Left lobe of liver (tissue), 2 donors: ENCODE measurements at regions not wholly inside any gene's neighbourhood (a gene's known extent, or its start where the extent isn't known, plus 50 kb on each side); places are given as distances from the start of the nearest gene placed in this dataset.
"Not testable (repeated sequence)": the region's sequence is repeated elsewhere in the genome, so short reads cannot be mapped to it uniquely, and the experiment has no call there.

Source experiments
- ATAC-seq: fragments of 200-7000 bp; cut with Tn5 transposase; one replicate; pipeline ENCODE4 v1.9.1; 2020; ENCODE audit warnings: mild to moderate bottlenecking, moderate library complexity
- DNase-seq: peaks from one replicate; pipeline ENCODE4 v3.0.0-alpha.2; 2020; ENCODE audit warnings: low spot score
- donor health status: DM: no; HTN: no; CAD: no; lungs with moderate emphysema.
- donor health status: DM: no; HTN: yes; CAD: no.

DNA sequence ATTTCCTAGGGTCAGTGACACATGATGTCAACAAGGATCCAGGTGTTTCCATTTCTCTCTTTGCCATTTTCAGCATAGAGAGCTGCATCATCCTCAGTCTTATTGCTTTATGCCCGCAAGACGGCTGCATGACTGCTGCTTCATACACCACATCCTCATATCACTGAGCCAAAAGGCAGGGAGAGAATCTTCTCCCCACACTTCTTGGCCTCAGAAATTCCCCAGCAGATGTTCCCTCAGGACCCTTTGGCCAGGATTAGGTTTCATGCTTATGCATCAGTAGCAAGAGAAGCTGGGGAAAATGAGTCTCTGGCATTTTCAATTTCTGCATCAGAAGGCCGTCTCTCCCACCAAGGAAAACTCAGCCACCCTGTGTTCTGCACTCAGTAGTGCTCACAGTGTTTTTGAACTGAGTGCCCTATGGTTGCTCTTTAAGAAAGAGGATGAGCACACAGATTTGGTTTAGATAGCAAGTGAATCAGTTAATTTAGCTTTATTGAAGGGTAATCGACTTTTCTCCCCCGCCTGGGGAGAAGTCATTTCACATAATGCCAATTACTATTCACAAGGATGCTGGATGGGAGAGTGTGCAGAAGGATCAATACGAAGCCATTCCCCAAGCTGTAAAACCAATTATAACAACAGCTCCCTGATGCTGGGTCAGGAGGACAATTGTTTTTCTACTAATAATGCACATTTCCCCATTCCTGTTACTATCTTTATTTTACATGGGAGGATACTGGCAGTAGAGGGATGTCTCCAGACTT, 360.2 kb downstream of the HHIPL2 start:
- no peak for ATAC-seq
- DNase-seq = no peak

DNA sequence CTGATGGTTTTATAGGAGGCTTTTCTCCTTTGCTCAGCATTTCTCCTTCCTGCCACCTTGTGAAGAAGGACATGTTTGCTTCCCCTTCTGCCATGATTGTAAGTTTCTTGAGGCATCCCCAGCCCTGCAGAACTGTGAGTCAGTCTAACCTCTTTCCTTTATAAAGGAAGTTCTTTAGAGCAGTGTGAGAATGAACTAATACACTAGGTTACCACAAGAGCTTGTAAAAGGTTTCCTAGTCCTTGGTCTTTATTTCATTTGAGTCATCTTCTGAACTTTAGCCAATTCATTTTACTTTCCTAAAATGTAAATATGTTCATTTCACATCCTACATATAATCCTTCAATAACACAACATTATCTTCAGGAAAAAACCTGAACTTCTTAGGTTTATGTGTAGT, 365.3 kb downstream of the HHIPL2 start:
- ATAC-seq (no peak), DNase-seq (no peak)

DNA sequence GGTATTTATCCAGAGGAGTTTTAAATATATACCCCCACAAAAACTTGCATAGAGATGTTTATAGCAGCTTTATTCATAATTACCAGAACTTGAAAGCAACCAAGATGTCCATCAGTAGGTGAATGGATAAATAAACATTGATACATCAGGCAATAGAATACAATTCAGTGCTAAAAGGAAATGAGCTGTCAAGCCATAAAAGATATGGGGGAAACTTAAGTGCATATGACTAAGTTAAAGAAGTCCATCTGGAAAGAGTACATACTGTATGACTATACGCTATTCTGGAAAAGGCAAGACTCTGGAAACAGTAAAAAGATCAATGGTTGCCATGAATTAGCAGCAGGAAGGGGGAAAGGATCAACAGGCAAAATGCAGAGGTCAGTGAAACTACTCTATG, 366.7 kb downstream of the HHIPL2 start:
- ATAC-seq (no peak), DNase-seq (no peak)

DNA sequence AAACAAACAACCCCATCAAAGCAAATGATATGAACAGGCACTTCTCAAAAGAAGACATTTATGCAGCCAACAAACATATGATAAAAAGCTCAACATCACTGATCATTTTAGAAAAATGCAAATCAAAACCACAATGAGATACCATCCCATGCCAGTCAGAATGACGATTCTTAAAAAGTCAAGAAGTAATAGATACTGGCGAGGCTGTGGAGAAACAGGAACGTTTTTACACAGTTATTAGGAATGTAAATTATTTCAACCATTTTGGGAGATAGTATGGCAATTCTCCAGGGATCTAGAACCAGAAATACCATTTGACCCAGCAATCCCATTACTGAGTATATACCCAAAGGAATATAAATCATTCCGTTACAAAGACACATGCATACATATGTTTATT, 370.4 kb downstream of the HHIPL2 start:
- not testable (repeated sequence) for ATAC-seq, DNase-seq

DNA sequence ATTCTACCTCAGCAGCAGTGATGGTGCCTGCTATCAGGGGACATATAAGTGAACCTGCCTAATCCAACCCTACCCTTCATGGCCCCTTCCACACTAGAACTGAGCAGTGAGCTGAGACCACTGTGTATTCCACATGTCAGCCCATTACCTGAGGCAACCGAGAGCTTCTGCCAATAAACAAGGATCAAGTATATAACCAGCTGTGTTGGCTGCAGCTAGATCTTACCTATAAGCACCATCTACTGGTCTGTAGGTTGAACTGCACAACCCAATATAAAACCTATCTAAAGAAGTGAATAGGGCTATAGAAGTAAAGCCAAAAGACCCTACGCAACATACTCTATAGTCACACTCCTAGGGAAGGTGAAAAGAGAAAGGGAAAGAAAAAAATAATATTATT, 376.9 kb downstream of the HHIPL2 start:
- ATAC-seq (peak; percentile 96), DNase-seq (no peak)

DNA sequence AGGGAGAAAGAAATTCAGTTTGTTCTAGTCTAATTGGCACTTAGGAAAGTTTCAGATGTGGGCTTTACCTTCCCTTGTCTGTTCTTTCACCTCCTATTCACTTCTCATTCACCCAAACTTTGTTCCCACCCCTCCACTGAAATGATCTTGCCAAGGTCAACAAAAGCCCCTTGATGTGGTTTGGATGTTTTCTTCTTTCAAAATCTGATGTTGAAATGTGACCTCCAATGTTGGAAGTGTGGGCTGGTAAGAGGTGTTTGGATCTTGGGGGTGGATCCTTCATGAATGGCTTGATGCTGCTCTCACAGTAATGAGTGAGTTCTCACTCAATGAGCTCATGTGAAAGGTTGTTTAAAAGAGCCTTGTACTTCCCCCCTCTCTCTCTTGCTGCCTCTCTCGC, 379.3 kb downstream of the HHIPL2 start:
- DNase-seq (no peak), ATAC-seq (no peak)

DNA sequence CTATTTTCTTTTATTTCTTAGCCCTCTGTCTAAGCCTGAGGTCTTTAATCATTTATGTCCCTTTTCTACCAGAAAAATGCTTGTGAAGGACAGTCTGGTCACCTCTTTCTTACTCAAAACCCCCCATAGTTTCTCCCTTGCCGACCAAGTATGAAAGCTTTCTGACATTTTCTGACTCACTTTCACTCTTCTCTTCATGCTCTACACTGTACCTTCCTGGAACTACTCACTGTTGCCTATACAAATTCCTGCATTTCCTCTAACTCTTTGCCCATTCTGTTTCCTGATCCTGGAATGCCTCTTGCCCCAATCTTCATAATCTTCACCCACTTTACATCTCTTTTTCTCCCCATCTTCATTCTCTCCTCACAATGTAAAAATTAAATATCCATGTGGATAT, 380.0 kb downstream of the HHIPL2 start:
- no peak for DNase-seq

DNA sequence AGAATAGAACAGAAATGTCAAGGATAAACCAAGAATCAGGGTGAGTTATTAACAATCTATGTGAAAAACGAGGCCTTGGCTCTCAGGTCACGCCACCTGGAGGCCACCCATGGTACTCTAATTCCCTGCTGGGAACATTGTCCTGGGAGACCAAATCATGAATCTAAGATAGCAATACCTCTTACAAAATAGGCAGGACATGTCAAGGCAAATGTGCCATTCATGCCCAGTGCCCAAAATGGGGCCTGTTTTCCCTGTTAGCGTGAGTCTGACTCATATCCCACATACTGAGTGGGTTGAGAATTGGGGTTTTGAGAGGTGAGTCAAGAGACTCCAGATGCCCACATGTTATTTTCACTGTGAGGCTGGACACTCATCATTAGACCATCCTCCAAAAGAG, 380.8 kb downstream of the HHIPL2 start:
- DNase-seq (peak; percentile 55), ATAC-seq (peak; percentile 82)

More for the DNA sequence above, 380.0 kb downstream of the HHIPL2 start:
- no peak for ATAC-seq

DNA sequence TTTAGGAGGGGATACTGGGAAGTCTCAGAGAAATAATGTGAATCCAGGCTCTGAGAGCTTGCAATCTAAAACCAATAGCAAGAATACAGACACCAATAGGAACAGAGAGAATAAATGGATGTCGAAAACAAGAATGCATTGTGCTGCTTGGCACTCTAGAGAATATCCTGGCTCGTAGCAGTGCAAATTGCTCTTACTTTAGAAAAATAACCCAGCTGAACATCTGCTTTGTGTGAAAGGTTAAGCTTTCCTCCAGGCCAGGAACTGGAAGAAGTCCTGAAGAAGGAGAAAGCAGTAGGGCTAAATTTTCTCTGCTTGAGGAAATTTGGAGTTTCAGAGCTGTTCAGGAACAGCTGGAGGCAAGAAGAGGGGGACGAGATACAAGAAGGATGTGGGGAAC, 382.3 kb downstream of the HHIPL2 start:
- DNase-seq = no peak

DNA sequence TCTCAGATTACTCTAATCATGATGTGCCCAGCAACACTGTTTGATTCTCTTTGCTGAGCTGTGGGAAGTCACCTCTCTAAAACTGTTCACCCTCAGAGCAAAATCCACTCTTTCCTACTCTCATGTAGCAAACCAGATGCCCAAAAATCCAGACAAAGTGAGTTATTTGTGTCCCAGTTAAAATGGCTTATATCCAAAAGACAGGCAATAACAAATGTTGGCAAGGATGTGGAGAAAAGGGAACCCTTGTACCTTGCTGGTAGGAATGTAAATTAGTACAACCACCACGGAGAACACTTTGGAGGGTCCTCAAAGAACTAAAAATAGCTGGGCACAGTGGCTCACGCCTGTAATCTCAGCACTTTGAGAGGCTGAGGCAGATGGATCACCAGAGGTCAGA, 384.0 kb downstream of the HHIPL2 start:
- DNase-seq = no peak
- peak; percentile 54 for ATAC-seq

More for the DNA sequence above, 382.3 kb downstream of the HHIPL2 start:
- ATAC-seq = no peak

DNA sequence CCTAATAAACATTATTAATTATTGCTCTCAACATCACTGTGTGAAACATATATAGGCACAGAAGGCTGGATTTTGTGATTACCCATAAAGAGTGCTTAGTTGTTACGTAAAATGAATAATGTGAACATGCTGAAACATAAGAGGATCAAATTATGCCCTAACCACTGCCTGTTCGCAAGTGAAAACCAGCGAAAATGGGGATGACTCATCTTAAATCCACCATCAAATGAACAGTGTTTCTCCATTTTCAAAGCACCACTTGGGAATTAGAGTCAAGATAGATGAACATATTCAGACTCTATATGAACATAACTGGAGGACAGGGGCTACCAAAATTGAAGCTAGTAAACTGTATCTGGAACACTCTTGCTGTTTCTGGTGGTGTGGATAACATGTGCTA, 386.2 kb downstream of the HHIPL2 start:
- DNase-seq = no peak
- no peak for ATAC-seq

DNA sequence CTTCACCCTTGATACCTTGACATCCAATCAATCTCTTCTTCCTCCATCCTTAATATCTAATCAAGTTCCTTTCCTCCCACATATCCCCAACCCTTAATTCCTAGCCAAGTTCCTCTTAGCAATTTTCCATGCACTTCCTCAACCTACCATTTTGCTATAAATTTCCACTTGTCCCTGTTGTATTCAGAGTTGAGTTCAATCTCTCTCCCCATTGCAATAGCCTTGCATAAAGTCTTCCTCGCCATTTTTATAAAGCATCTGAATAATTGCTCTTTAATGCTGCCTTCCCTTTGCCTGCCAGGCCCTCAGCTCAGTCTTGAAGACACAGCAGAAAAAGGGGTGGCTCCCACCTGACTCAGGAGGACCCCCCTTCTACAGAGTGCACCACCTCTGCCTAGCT, 390.3 kb downstream of the HHIPL2 start:
- ATAC-seq = no peak
- DNase-seq = no peak

DNA sequence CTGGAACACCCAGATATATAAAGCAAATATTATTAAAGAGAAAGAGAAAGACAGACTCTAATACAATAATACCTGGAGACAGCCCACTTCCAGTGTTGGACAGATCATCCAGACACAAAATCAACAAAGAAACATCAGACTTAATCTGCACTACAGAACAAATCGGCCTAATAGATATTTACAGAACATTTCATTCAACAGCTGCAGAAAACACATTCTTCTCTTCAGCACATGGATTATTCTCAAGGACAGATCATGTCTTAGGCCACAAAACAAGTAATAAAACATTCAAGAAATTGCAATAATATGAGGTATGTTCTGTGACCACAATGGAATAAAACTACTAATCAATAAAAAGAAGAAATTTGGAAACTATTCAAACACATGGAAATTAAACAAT, 398.3 kb upstream of the DUSP10 start:
- ATAC-seq (no peak), DNase-seq (no peak)

DNA sequence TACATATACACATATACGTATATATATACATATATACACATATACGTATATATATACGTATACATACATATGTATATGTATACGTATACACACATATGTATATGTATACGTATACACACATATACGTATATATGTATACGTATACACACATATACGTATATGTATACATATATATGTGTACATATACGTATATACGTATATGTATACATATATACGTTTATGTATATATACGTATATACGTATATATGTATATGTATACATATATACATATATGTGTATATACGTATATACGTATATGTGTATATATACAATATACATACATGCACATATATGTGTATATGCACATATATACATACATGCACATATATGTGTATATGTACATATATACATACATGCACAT, 396.2 kb upstream of the DUSP10 start:
- ATAC-seq = no peak
- no peak for DNase-seq

DNA sequence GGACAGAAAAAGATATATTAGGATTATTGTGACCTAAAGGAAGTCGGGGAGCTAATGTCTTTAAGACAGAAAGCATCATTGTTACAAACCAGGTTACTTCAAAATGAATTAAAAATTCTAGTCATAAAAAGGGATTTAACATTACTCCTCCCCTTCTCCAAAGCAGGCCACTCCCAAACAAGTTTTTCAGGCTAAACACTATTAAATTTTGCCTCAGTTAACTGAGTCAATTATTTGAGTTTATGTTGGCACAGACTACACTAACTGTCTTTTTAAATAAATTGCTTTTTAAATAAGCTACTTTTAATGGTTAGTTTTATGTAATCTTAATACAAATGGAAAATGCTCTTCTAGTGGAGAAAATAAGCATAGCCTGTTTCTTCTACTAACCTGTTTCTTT, 395.0 kb upstream of the DUSP10 start:
- DNase-seq (no peak), ATAC-seq (no peak)

DNA sequence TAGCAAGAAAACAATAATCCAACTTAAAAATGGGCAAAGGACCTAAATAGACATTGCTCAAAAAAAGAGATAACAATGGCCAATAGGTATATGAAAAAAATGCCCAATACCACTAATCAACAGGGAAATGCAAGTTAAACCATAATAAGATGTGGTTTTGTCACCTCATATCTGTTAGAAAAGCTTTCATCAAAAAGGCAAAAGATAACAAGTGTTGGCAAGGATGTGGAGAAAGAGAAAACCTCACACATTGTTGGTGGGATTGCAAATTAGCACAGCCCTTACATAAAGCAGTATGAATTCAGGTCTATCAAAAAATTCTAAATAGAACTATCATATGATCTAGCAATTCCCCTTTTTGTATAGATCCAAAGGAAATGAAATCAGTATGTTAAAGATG, 387.2 kb upstream of the DUSP10 start:
- ATAC-seq (no peak), DNase-seq (no peak)

DNA sequence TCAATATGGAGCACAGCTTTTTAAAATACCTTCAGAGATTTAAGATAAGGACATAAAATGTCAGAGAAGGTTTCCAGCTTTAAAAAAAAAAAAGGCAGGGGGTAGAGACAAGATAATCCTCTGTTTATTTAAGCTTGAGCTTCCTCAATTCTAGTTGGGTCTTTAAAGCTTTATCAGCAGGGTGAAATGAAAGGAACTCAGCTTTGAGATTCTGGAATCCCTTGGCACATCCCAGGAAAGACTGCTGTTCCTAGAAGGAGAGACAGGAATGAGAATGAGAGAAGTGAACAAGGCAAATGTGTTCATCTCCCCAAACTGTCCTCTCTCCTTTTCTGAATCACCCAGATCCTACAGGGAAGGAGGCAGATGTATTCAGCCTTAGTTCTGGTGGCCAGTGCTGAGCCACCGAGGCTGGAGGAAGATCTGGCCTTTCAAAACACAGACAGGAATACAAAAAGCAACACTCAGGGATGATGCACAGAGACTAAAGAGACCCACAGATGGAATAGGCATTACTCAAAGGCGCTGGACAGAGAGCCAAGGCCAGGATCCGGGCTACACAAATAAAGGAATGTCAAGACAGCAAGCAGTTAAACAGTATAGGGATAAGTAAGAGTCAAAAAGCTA, 385.8 kb upstream of the DUSP10 start:
- ATAC-seq (no peak), DNase-seq (no peak)

DNA sequence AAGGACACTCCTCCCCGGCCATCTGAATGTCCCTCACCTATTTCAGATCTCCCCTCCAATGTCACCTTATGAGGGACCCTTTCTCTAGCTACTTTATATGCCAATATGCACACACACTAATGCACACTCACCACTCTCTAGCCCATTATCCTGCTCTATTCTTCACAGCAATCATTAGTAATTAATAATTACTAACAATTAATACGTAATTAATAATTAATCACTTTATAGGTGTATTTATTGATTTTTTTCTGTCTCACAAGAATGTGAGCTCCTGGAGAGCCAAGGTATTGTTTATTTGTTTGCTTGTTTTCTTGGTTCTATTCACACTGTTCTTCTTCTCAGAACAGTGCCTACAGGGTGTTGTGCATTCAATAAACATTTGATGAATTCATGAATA, 385.2 kb upstream of the DUSP10 start:
- DNase-seq = no peak
- ATAC-seq = no peak

DNA sequence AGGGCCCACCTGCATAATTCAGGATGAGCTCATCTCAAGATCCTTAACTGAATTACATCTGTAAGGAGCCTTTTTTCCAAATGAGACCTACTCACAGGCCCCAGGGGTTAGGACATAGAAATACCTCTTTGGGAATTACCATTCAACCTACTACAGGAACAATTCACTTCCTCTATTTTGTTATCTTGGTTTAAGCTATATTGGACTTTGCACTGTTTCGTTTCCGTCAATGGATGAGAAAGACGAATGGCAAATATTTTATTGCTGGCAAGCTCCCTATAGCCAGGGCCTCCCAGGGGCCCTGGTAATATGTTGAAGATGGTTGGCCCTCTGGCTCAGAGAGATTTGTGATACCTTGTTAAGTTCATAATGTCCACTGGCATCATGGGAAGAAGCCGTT, 384.2 kb upstream of the DUSP10 start:
- DNase-seq (no peak), ATAC-seq (no peak)

DNA sequence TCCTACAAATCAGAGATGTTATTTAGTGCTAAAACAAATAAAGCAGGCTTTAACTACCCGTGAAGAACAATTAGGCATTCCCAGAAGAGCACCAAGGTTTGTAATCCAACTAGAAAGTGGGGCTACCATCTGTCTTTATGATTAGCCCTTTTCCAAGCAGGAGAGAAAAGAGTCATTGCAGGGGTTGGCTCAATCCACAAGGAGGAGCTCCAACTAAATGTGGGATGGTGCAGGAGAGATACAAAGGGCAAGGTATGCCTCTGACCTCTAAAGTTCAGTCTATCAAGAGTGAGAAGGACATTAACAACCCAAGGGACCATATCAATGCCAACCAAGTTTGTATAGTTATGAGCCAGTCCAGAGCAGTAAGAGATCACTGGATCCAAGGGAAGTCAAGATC, 382.7 kb upstream of the DUSP10 start:
- DNase-seq (no peak), ATAC-seq (peak; percentile 95)

DNA sequence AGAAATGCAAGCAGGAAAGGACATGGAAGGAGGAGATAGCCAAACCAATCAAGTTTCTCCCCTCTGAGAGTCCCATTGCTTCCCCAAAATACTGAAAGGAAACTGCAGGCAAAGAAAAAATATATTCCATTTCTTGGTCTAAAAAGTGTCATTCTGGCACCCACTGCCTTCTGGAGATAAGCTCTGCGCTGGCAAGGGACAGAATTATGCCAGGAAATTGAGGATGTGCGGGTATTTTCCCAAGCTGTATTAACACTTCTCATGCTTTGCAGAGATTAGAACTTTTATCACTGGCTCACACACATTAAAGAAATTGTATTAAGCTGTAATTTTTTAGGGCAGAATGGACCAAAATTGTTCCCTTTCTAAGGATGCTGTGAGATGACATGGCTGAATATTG, 381.2 kb upstream of the DUSP10 start:
- no peak for DNase-seq
- no peak for ATAC-seq

DNA sequence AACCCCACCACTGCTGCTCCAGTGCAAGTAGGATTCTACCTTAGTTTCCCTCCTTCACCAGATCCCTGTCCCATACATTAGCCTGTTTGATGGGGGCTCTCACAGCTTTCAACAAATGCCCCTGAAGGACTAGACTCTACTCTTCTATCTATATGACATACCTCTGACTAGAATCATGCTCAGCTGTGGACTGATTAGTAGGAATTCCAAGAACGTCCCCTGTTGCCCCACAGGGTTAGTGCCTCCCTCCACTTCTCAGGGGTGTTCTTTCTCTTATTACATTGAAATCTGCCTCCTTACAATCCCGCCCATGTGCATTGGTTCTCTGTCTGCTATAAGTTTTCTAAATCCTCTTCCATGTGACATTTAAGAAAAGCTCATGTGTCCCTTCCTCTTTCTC, 375.9 kb upstream of the DUSP10 start:
- ATAC-seq (no peak), DNase-seq (no peak)
